ENCODE measurements at regions not wholly inside any gene's neighbourhood (a gene's known extent, or its start where the extent isn't known, plus 50 kb on each side); places are given as distances from the start of the nearest gene placed in this dataset.

- H3K9me3 ChIP-seq (ENCODE audit: low read depth, low read length, poor library complexity, severe bottlenecking), result no peaks in the 10 kb centered on the region
- TF ChIP-seq CTCF (conservative IDR thresholded peaks at IDR 0.05; ENCODE audit: low read depth, low read length) (peak; percentile 82), EZH2 (IDR thresholded peaks at IDR 0.05; ENCODE audit: borderline replicate concordance, low read depth, low read length, poor library complexity, severe bottlenecking) (no peak)
- BruUV-seq (replicated peaks), result no TSS peak
- H3K4me3 ChIP-seq (ENCODE audit: low read depth, low read length, poor library complexity, severe bottlenecking), result no peak overlapping the region
- POLR2A ChIA-PET (ENCODE audit: low non-redundant PET), result no interaction called here
- peaks cover 7% of the 10 kb centered on the region for H3K4me1 ChIP-seq (ENCODE audit: insufficient read depth, low read length, poor library complexity, severe bottlenecking)
- CTCF ChIA-PET, result interaction anchor here (0.6 kb wide), 2 partner anchors 113 to 224 kb away, joined by 3 to 6 read pairs; no protein-coding TSS in a partner anchor
- intact Hi-C loops (cut with micrococcal nuclease; ENCODE audit: unreplicated experiment), result loop anchor here (2.0 to 10.0 kb wide), 4 partner anchors 222 to 909 kb away; partner anchors contain the start of gene IRS1
- no peaks in the 10 kb centered on the region for H3K36me3 ChIP-seq (ENCODE audit: insufficient read depth, low read length, poor library complexity, severe bottlenecking)
- DNase-seq (ENCODE audit: low spot score), result peak; percentile 75
- no peak overlapping the region for H3K27ac ChIP-seq (ENCODE audit: low read depth, low read length, poor library complexity, severe bottlenecking)
- no peaks in the 10 kb centered on the region for H3K27me3 ChIP-seq (replicated peaks; ENCODE audit: insufficient read depth, low read depth, low read length, poor library complexity)
These were observed 489.9 kb downstream of the NYAP2 start for GRCh38 chr2:225889452-225889851.

- intact Hi-C loops (cut with micrococcal nuclease; ENCODE audit: unreplicated experiment), result no loop called here
- no peak overlapping the region for H3K27ac ChIP-seq (ENCODE audit: low read depth, low read length, poor library complexity, severe bottlenecking)
- no peaks in the 10 kb centered on the region for H3K36me3 ChIP-seq (ENCODE audit: insufficient read depth, low read length, poor library complexity, severe bottlenecking)
- TF ChIP-seq CTCF (conservative IDR thresholded peaks at IDR 0.05; ENCODE audit: low read depth, low read length) (no peak), EZH2 (IDR thresholded peaks at IDR 0.05; ENCODE audit: borderline replicate concordance, low read depth, low read length, poor library complexity, severe bottlenecking) (no peak)
- no peak overlapping the region for H3K4me3 ChIP-seq (ENCODE audit: low read depth, low read length, poor library complexity, severe bottlenecking)
- POLR2A ChIA-PET (ENCODE audit: low non-redundant PET), result no interaction called here
- H3K27me3 ChIP-seq (replicated peaks; ENCODE audit: insufficient read depth, low read depth, low read length, poor library complexity), result no peaks in the 10 kb centered on the region
- no TSS peak for BruUV-seq (replicated peaks)
- DNase-seq (ENCODE audit: low spot score), result no peak
- CTCF ChIA-PET, result no interaction called here
- H3K9me3 ChIP-seq (ENCODE audit: low read depth, low read length, poor library complexity, severe bottlenecking), result peaks cover 4% of the 10 kb centered on the region
- no peaks in the 10 kb centered on the region for H3K4me1 ChIP-seq (ENCODE audit: insufficient read depth, low read length, poor library complexity, severe bottlenecking)
These were observed 467.6 kb downstream of the NYAP2 start for GRCh38 chr2:225867071-225867470.

- Histone ChIP-seq H3K27ac (ENCODE audit: low read depth, low read length, poor library complexity, severe bottlenecking) (no peak overlapping the region), H3K4me3 (ENCODE audit: low read depth, low read length, poor library complexity, severe bottlenecking) (no peak overlapping the region), H3K4me1 (ENCODE audit: insufficient read depth, low read length, poor library complexity, severe bottlenecking) (no peaks in the 10 kb centered on the region), H3K36me3 (ENCODE audit: insufficient read depth, low read length, poor library complexity, severe bottlenecking) (no peaks in the 10 kb centered on the region), H3K9me3 (ENCODE audit: low read depth, low read length, poor library complexity, severe bottlenecking) (peaks cover 4% of the 10 kb centered on the region), H3K27me3 (replicated peaks; ENCODE audit: insufficient read depth, low read depth, low read length, poor library complexity) (no peaks in the 10 kb centered on the region)
- TF ChIP-seq CTCF (conservative IDR thresholded peaks at IDR 0.05; ENCODE audit: low read depth, low read length) (no peak), EZH2 (IDR thresholded peaks at IDR 0.05; ENCODE audit: borderline replicate concordance, low read depth, low read length, poor library complexity, severe bottlenecking) (no peak)
- ChIA-PET POLR2A (ENCODE audit: low non-redundant PET) (no interaction called here), CTCF (no interaction called here)
- BruUV-seq (replicated peaks), result no TSS peak
- DNase-seq (ENCODE audit: low spot score), result no peak
- intact Hi-C loops (cut with micrococcal nuclease; ENCODE audit: unreplicated experiment), result no loop called here
These were observed 466.0 kb downstream of the NYAP2 start for GRCh38 chr2:225865468-225865867.

Data from A673 (cell line).